T-helper 1 cell treated with Interleukin-12 subunit alpha and Interleukin-12 subunit beta and Interleukin-4 antibody, amounts not matched to agents 30 μg/mL and 1 μg/mL, for 36 hours (primary cell): ENCODE measurements at regions not wholly inside any gene's neighbourhood (a gene's known extent, or its start where the extent isn't known, plus 50 kb on each side); places are given as distances from the start of the nearest gene placed in this dataset.

Experiments
- H3K27ac Mint-ChIP-seq: one replicate; pipeline ENCODE4 v1.8.0; 2021; ENCODE audit warnings: mild to moderate bottlenecking, mixed read lengths
- H3K27me3 Mint-ChIP-seq: one replicate; pipeline ENCODE4 v1.8.0; 2021; ENCODE audit warnings: low read depth, mixed read lengths
- H3K36me3 Mint-ChIP-seq: one replicate; pipeline ENCODE4 v1.8.0; 2021; ENCODE audit warnings: low read depth, mixed read lengths
- H3K4me1 Mint-ChIP-seq: one replicate; pipeline ENCODE4 v1.8.0; 2021; ENCODE audit warnings: low read depth, mixed read lengths
- H3K4me3 Mint-ChIP-seq: one replicate; pipeline ENCODE4 v1.8.0; 2021; ENCODE audit warnings: mild to moderate bottlenecking, moderate library complexity, mixed read lengths
- H3K9me3 Mint-ChIP-seq: one replicate; pipeline ENCODE4 v1.8.0; 2021; ENCODE audit warnings: mixed read lengths

GRCh38 chr7:156145996-156146395 lies 333.7 kb upstream of the SHH start:
- Mint-ChIP-seq H3K36me3 (no peaks in the 10 kb centered on the region), H3K9me3 (no peaks in the 10 kb centered on the region), H3K27ac (no peak overlapping the region), H3K4me1 (no peaks in the 10 kb centered on the region), H3K27me3 (no peaks in the 10 kb centered on the region), H3K4me3 (no peak overlapping the region)

- no peaks in the 10 kb centered on the region for H3K9me3 Mint-ChIP-seq
- no peaks in the 10 kb centered on the region for H3K27me3 Mint-ChIP-seq
- H3K36me3 Mint-ChIP-seq, result no peaks in the 10 kb centered on the region
- no peak overlapping the region for H3K4me3 Mint-ChIP-seq
- H3K4me1 Mint-ChIP-seq, result no peaks in the 10 kb centered on the region
- no peak overlapping the region for H3K27ac Mint-ChIP-seq
Measured at GRCh38 chr7:156145184-156145583, 332.9 kb upstream of the SHH start.

GRCh38 chr7:156143683-156144082 lies 331.4 kb upstream of the SHH start:
- H3K27ac Mint-ChIP-seq, result no peak overlapping the region
- no peaks in the 10 kb centered on the region for H3K4me1 Mint-ChIP-seq
- no peak overlapping the region for H3K4me3 Mint-ChIP-seq
- no peaks in the 10 kb centered on the region for H3K9me3 Mint-ChIP-seq
- no peaks in the 10 kb centered on the region for H3K27me3 Mint-ChIP-seq
- no peaks in the 10 kb centered on the region for H3K36me3 Mint-ChIP-seq

GRCh38 chr7:156143158-156143557 lies 330.9 kb upstream of the SHH start:
- Mint-ChIP-seq H3K36me3 (no peaks in the 10 kb centered on the region), H3K27ac (no peak overlapping the region), H3K27me3 (no peaks in the 10 kb centered on the region), H3K4me1 (no peaks in the 10 kb centered on the region), H3K4me3 (no peak overlapping the region), H3K9me3 (no peaks in the 10 kb centered on the region)

DNA sequence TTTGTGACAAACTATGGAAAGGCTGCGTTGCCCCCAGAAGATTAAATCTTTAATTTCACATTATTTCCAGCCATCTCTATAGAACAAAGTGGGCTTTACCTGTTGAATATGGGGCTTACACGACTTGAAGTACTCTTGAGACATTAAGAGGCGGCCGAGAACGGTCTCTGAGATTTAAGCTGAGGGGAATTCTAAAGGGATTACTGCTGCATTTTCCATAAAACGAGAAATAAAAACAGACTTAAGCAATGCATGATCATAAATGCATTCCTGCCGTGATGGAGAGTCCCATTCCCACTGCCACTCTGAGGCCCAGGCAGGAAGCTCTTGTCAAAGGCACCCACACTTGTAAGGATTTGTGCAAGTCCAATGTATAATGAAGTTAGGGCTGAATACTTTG lies 329.7 kb upstream of the SHH start:
- H3K9me3 Mint-ChIP-seq, result no peaks in the 10 kb centered on the region
- no peak overlapping the region for H3K27ac Mint-ChIP-seq
- H3K4me3 Mint-ChIP-seq, result no peak overlapping the region
- no peaks in the 10 kb centered on the region for H3K4me1 Mint-ChIP-seq
- H3K27me3 Mint-ChIP-seq, result no peaks in the 10 kb centered on the region
- H3K36me3 Mint-ChIP-seq, result no peaks in the 10 kb centered on the region

DNA sequence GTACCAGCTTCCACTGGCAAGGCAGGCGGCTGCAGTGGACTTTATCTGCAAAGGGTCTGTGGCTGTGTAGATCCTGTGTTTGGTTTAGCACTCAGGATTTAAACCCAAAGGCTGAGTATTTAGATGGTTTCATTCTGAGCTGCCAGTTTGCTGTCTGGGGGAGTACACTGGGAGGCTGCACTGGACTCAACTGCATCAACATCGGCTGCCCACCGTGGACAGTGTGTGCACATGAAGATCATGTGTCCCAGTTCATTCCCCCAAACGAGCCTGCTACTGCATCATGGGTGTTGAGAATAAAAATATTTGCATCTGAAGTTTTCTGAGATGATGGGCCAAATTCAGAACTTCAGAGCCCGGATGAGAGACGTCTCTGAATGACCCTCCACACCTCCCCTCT lies 328.6 kb upstream of the SHH start:
- no peaks in the 10 kb centered on the region for H3K9me3 Mint-ChIP-seq
- H3K36me3 Mint-ChIP-seq, result no peaks in the 10 kb centered on the region
- no peak overlapping the region for H3K4me3 Mint-ChIP-seq
- no peaks in the 10 kb centered on the region for H3K4me1 Mint-ChIP-seq
- no peak overlapping the region for H3K27ac Mint-ChIP-seq
- peaks cover 3% of the 10 kb centered on the region for H3K27me3 Mint-ChIP-seq

DNA sequence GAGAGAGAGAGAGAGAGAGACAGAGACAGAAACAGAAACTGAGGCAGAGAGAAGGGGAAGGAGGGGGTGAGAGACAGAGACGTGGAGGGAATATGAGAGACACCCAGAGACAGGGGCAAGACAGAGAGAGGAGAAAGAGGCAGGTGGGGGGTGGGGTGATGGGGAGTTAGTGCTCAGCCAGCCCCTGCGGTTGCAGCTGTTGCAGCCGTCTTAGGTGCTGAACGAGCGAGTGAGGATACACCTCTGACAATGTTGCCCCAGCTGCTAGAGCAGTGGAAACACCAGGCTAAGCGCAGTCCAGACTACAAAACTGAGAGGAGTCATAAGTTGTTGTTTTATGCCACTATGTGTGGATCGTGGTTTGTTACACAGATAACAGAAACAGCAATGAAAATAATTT lies 328.2 kb upstream of the SHH start:
- Mint-ChIP-seq H3K9me3 (no peaks in the 10 kb centered on the region), H3K4me1 (no peaks in the 10 kb centered on the region), H3K27me3 (peaks cover 4% of the 10 kb centered on the region), H3K4me3 (no peak overlapping the region), H3K27ac (no peak overlapping the region), H3K36me3 (no peaks in the 10 kb centered on the region)

DNA sequence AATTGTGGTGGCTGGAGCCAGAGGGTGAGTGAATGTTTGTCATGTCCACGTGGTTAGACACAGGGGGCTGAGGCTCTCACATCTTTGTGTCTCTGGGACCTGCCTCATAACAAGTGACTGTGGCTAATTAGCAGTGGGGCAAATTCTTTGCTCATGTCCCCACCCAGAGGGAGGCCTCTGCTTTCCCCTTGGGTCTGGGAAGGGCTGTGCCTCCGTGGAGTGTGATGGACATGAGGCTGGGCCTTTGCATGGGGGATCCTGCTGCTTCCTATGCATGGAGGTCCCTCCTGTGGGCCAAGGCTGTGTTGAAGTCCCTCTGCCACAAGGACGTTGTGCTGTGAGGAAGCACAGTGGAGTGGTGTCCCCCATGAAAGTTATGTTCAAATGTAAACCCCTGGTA lies 327.4 kb upstream of the SHH start:
- Mint-ChIP-seq H3K27me3 (peaks cover 4% of the 10 kb centered on the region), H3K4me3 (no peak overlapping the region), H3K4me1 (no peaks in the 10 kb centered on the region), H3K36me3 (no peaks in the 10 kb centered on the region), H3K27ac (no peak overlapping the region), H3K9me3 (no peaks in the 10 kb centered on the region)

GRCh38 chr7:156139112-156139511 lies 326.8 kb upstream of the SHH start:
- Mint-ChIP-seq H3K27me3 (peaks cover 4% of the 10 kb centered on the region), H3K27ac (no peak overlapping the region)

DNA sequence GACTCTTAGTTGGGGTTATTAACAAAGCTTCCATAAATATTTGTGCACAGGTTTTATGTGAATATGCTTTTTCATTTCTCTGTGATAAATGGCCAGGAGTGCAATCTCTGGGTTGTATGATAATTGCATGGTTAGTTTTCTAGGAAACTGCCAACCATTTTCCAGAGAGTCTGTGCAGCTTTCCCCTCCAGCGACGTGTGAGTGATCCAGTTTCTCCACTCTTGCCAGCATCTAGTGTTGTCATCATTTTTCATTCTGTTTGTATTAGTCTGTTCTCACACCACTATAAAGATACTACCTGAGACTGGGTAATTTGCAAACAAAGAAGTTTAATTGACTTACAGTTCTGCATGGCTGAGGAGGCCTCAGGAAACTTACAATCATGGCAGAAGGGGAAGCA lies 319.6 kb upstream of the SHH start:
- no peak overlapping the region for H3K27ac Mint-ChIP-seq
- H3K36me3 Mint-ChIP-seq, result no peaks in the 10 kb centered on the region
- no peak overlapping the region for H3K4me3 Mint-ChIP-seq
- no peaks in the 10 kb centered on the region for H3K9me3 Mint-ChIP-seq
- peaks cover 4% of the 10 kb centered on the region for H3K27me3 Mint-ChIP-seq
- no peaks in the 10 kb centered on the region for H3K4me1 Mint-ChIP-seq

More at GRCh38 chr7:156139112-156139511, 326.8 kb upstream of the SHH start:
- Mint-ChIP-seq H3K4me1 (no peaks in the 10 kb centered on the region), H3K9me3 (no peaks in the 10 kb centered on the region), H3K36me3 (no peaks in the 10 kb centered on the region), H3K4me3 (no peak overlapping the region)

DNA sequence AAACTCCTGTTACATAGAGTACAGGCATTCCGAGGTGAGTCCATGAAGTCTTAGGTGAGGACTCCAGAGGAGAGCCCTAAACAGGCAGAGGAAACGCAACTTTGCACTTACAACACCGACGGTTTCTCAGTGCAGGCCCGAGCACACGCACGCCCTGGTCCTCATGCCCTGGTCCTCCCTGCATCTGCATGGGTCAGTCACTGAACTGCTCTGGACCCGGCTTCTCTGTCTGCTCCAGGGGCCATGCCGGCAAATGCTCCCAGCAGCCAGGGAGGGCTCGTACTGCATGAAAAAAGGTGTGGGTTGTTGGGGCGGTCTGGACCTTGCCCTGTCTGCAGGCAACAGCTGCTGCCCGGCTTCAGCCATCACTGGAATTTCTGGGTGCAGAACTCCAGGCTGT lies 317.3 kb upstream of the SHH start:
- no peak overlapping the region for H3K27ac Mint-ChIP-seq
- no peaks in the 10 kb centered on the region for H3K4me1 Mint-ChIP-seq
- no peaks in the 10 kb centered on the region for H3K9me3 Mint-ChIP-seq
- H3K36me3 Mint-ChIP-seq, result no peaks in the 10 kb centered on the region
- H3K27me3 Mint-ChIP-seq, result no peaks in the 10 kb centered on the region
- no peak overlapping the region for H3K4me3 Mint-ChIP-seq

- Mint-ChIP-seq H3K27ac (no peak overlapping the region), H3K4me1 (no peaks in the 10 kb centered on the region), H3K36me3 (no peaks in the 10 kb centered on the region), H3K4me3 (no peak overlapping the region), H3K9me3 (no peaks in the 10 kb centered on the region), H3K27me3 (no peaks in the 10 kb centered on the region)
Measured at GRCh38 chr7:156128496-156128895, 316.2 kb upstream of the SHH start.

DNA sequence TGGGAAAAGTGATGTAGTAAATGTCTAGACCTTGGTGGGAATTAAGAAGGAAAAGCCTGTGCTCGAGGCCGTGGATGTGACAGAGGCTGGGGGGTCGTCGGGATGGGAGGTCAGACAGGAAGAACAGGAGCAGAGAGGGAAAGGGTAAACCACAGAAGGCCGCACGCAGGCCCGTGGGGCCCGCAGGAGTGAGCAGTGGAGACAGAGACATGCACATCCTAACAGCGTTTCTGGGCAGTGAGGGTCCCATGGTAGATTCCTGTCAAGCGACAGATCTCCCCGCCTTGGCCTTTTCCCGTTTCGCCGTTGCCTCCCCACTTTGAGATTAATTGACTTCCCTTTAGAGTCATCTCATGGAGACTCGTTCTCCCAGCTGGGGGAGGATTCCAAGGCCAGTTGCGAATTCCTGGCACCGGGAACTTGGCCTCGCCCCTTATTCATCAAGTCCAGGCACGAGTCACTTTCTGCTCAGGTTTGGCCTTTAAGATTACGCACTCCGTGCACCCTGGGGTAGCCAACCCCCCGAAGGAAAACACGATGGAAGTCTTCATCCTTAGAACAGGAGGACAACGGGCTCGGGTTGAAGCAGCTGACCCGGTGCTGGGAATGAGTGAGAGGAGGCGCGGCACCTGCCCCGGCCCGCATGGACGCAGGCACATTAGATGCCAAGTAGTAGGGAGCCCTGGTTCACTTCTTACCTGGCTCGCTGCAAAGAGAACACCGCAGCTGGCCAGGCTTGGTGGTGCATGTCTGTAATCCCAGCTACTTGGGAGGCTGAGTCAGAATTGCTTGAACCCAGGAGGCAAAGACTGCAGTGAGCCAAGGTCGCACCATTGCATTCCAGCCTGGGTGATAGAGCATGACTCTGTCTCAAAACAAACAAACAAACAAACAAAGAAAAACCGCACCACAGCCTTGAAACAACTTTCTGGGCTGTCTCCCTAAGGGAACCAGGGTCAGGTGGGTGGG lies 315.2 kb upstream of the SHH start:
- no peaks in the 10 kb centered on the region for H3K4me1 Mint-ChIP-seq
- no peaks in the 10 kb centered on the region for H3K36me3 Mint-ChIP-seq
- H3K27me3 Mint-ChIP-seq, result no peaks in the 10 kb centered on the region
- no peak overlapping the region for H3K27ac Mint-ChIP-seq
- H3K4me3 Mint-ChIP-seq, result no peak overlapping the region
- no peaks in the 10 kb centered on the region for H3K9me3 Mint-ChIP-seq

- Mint-ChIP-seq H3K27ac (no peak overlapping the region), H3K4me3 (no peak overlapping the region), H3K4me1 (no peaks in the 10 kb centered on the region), H3K36me3 (no peaks in the 10 kb centered on the region), H3K9me3 (no peaks in the 10 kb centered on the region), H3K27me3 (no peaks in the 10 kb centered on the region)
Measured at GRCh38 chr7:156125841-156126730, 313.8 kb upstream of the SHH start.

GRCh38 chr7:156124356-156124755 lies 312.1 kb upstream of the SHH start:
- H3K36me3 Mint-ChIP-seq, result no peaks in the 10 kb centered on the region
- no peaks in the 10 kb centered on the region for H3K27me3 Mint-ChIP-seq
- no peak overlapping the region for H3K27ac Mint-ChIP-seq
- H3K4me1 Mint-ChIP-seq, result no peaks in the 10 kb centered on the region
- H3K9me3 Mint-ChIP-seq, result no peaks in the 10 kb centered on the region
- H3K4me3 Mint-ChIP-seq, result no peak overlapping the region
